Liver (tissue), 8 donors: ENCODE measurements at regions not wholly inside any gene's neighbourhood (a gene's known extent, or its start where the extent isn't known, plus 50 kb on each side); places are given as distances from the start of the nearest gene placed in this dataset.
"Not testable (repeated sequence)": the region's sequence is repeated elsewhere in the genome, so short reads cannot be mapped to it uniquely, and the experiment has no call there.

ENCODE experiments used
- DNase-seq: peaks from one replicate; pipeline ENCODE4 v3.0.0-alpha.2; 2017; ENCODE audit warnings: low spot score
- H3K27ac ChIP-seq, 2 donors: one replicate each; pipeline ENCODE4 v1.7.0; 2013; ENCODE audit warnings: inconsistent platforms in 2 of 2, low read length in 2 of 2, control low read depth in 1 of 2, low read depth in 1 of 2, mild to moderate bottlenecking in 1 of 2
- H3K27me3 ChIP-seq, 4 donors: one replicate each; pipeline versions ENCODE4 v1.6.1 to v1.7.0; 2013; ENCODE audit warnings: low read length in 3 of 4, inconsistent platforms in 1 of 4, mild to moderate bottlenecking in 1 of 4, moderate library complexity in 1 of 4; ENCODE audit not compliant: control insufficient read depth in 4 of 4, insufficient read depth in 4 of 4
- H3K36me3 ChIP-seq, 4 donors: one replicate each; pipeline versions ENCODE4 v1.6.1 to v1.7.0; 2013; ENCODE audit warnings: low read length in 3 of 4, mild to moderate bottlenecking in 3 of 4, low read depth in 1 of 4, moderate library complexity in 1 of 4; ENCODE audit not compliant: control insufficient read depth in 4 of 4, insufficient read depth in 3 of 4
- H3K4me1 ChIP-seq, 4 donors: one replicate each; pipeline versions ENCODE4 v1.6.1 to v1.7.0; 2013; ENCODE audit warnings: low read length in 3 of 4, mild to moderate bottlenecking in 3 of 4, moderate library complexity in 1 of 4; ENCODE audit not compliant: control insufficient read depth in 4 of 4, insufficient read depth in 4 of 4
- H3K4me3 ChIP-seq, 3 donors: one replicate each; pipeline versions ENCODE4 v1.6.1 to v1.7.0; 2013; ENCODE audit warnings: low read length in 3 of 3, control low read depth in 1 of 3, low read depth in 1 of 3, mild to moderate bottlenecking in 1 of 3
- H3K9ac ChIP-seq, 2 donors: one replicate each; pipeline ENCODE4 v1.7.0; 2013; ENCODE audit warnings: low read length in 2 of 2, mild to moderate bottlenecking in 2 of 2, moderate library complexity in 2 of 2, control low read depth in 1 of 2, low read depth in 1 of 2
- H3K9me3 ChIP-seq, 4 donors: one replicate each; pipeline versions ENCODE4 v1.6.1 to v1.7.0; 2013; ENCODE audit warnings: low read length in 3 of 4; ENCODE audit not compliant: control insufficient read depth in 4 of 4
- ATF3 ChIP-seq: IDR thresholded peaks from 2 replicates; pipeline ENCODE4 v1.6.1; 2016; ENCODE audit warnings: antibody characterized with exemption
- FOXA2 ChIP-seq: IDR thresholded peaks from 2 replicates; pipeline ENCODE4 v1.6.1; 2016; ENCODE audit warnings: antibody characterized with exemption
- GABPA ChIP-seq, 2 donors: IDR thresholded peaks in 1 of 2; conservative IDR thresholded peaks in 1 of 2; 2 replicates each; pipeline ENCODE4 v1.6.1; 2016; ENCODE audit warnings: antibody characterized with exemption in 2 of 2, mild to moderate bottlenecking in 1 of 2, moderate library complexity in 1 of 2
- HNF4A ChIP-seq, 2 donors: conservative IDR thresholded peaks; 2 replicates each; pipeline ENCODE4 v1.6.1; 2016; ENCODE audit warnings: antibody characterized with exemption in 2 of 2, mild to moderate bottlenecking in 2 of 2
- HNF4G ChIP-seq: IDR thresholded peaks from 2 replicates; pipeline ENCODE4 v1.6.1; 2016; ENCODE audit warnings: antibody characterized with exemption
- NR2F2 ChIP-seq: IDR thresholded peaks from 2 replicates; pipeline ENCODE4 v1.6.1; 2016; ENCODE audit warnings: antibody characterized with exemption
- RAD21 ChIP-seq, 2 donors: IDR thresholded peaks; 2 replicates each; pipeline ENCODE4 v1.6.1; 2016; ENCODE audit warnings: antibody characterized with exemption in 2 of 2, mild to moderate bottlenecking in 2 of 2
- REST ChIP-seq: IDR thresholded peaks from 2 replicates; pipeline ENCODE4 v1.6.1; 2016; ENCODE audit warnings: antibody characterized with exemption, mild to moderate bottlenecking
- RXRA ChIP-seq, 2 donors: IDR thresholded peaks; 2 replicates each; pipeline ENCODE4 v1.6.1; 2017 to 2018; ENCODE audit warnings: antibody characterized with exemption in 2 of 2, mild to moderate bottlenecking in 1 of 2
- SP1 ChIP-seq: IDR thresholded peaks from 2 replicates; pipeline ENCODE4 v1.6.1; 2018; ENCODE audit warnings: antibody characterized with exemption, mild to moderate bottlenecking
- ZBTB33 ChIP-seq: IDR thresholded peaks from 2 replicates; pipeline ENCODE4 v1.6.1; 2016; ENCODE audit warnings: antibody characterized with exemption
- WGBS: extraction: QIAGEN DNeasy Blood & Tissue Kit; methylation state at CpG from one replicate; pipeline ENCODE4 v1.1.7; 2013; 5-methylcytosine and 5-hydroxymethylcytosine counted together
- TF ChIP-seq, protein P1 (sequence below): fragments of 150-350 bp; IDR thresholded peaks from 2 replicates; pipeline ENCODE4 v1.5.1; 2017; ENCODE audit warnings: improper control_type of control experiment, low read depth, low read length; ENCODE audit not compliant: missing input control
- donor health status: healthy.
- donor health status: healthy.
- donor health status: healthy.
- donor health status: healthy.
- donor health status: healthy.

DNA sequence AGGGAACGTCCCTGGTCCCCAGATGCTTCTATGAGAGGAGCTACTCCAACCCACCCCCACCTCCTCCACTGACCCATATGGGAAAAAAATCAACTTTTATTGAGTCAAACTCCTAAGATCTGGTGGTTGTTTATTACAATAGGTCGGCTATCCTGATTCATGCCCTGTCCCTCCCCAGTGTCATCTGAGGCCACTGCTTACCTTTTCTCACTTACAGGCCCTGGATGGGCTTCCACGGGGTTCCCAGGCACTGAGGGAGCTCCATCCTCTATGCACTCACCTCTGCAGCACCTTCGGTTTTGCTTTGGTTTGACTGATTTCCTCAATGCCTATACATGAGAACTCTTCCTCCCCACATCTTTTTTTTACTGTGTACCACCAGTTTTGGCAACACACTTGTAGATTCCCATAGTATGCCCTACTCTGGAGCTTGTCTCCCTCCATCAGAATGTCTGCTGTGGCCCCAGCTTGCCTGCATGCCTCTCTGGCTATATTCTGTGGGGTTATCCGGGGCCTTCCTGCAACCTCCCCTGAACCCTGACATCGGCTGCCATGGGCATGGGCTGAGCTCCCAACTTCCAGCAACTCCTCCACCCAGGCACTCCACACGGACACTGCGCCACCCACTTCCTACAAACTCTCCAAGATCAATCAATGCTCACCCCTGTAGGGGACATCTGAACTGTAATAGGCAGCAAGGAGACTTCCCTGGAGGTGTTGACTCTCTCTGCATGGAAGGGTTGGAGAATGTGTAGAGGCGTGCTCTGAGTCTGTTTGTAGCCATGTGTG is 236.1 kb downstream of the VAPA start:
- Histone ChIP-seq H3K27ac (no peak overlapping the region), H3K36me3 (no peaks in the 10 kb centered on the region), H3K4me1 (no peaks in the 10 kb centered on the region), H3K27me3 (no peaks in the 10 kb centered on the region), H3K9me3 (no peaks in the 10 kb centered on the region), H3K9ac (no peak overlapping the region), H3K4me3 (no peak overlapping the region)
- 90% methylated on average over 9 of the region's 9 CpGs for WGBS
- DNase-seq, result no peak
- no peak for TF ChIP-seq ATF3
- no peak for TF ChIP-seq ZBTB33
- TF ChIP-seq, protein P1, sequence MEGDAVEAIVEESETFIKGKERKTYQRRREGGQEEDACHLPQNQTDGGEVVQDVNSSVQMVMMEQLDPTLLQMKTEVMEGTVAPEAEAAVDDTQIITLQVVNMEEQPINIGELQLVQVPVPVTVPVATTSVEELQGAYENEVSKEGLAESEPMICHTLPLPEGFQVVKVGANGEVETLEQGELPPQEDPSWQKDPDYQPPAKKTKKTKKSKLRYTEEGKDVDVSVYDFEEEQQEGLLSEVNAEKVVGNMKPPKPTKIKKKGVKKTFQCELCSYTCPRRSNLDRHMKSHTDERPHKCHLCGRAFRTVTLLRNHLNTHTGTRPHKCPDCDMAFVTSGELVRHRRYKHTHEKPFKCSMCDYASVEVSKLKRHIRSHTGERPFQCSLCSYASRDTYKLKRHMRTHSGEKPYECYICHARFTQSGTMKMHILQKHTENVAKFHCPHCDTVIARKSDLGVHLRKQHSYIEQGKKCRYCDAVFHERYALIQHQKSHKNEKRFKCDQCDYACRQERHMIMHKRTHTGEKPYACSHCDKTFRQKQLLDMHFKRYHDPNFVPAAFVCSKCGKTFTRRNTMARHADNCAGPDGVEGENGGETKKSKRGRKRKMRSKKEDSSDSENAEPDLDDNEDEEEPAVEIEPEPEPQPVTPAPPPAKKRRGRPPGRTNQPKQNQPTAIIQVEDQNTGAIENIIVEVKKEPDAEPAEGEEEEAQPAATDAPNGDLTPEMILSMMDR, result no peak
- no peak for TF ChIP-seq HNF4A (conservative IDR thresholded peaks at IDR 0.05)

DNA sequence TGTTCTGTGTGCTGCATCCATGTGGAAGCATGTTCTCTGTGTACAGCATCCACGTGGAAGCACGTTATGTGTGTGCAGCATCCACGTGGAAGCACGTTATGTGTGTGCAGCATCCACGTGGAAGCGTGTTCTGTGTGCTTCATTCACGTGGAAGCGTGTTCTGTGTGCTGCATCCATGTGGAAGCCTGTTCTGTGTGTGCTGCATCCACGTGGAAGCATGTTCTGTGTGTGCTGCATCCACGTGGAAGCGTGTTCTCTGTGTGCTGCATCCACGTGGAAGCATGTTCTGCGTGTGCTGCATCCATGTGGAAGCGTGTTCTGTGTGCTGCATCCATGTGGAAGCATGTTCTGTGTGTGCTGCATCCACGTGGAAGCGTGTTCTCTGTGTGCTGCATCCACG is 236.8 kb downstream of the VAPA start:
- WGBS, result 78% methylated on average over 17 of the region's 17 CpGs
- H3K27me3 ChIP-seq, H3K4me1 ChIP-seq, H3K36me3 ChIP-seq, H3K27ac ChIP-seq, DNase-seq, H3K4me3 ChIP-seq, H3K9me3 ChIP-seq, H3K9ac ChIP-seq: not testable (repeated sequence)

- WGBS, result 88% methylated on average over 7 of the region's 7 CpGs
- DNase-seq, result no peak
- no peak overlapping the region for H3K27ac ChIP-seq
- H3K9me3 ChIP-seq, result peaks cover 0 to 2% (median under 1%) of the 10 kb centered on the region in 4 donors
- H3K4me1 ChIP-seq, result no peaks in the 10 kb centered on the region
- H3K27me3 ChIP-seq, result no peaks in the 10 kb centered on the region
- H3K9ac ChIP-seq, result no peak overlapping the region
- H3K36me3 ChIP-seq, result no peaks in the 10 kb centered on the region
- TF ChIP-seq ATF3 (no peak), ZBTB33 (no peak), HNF4G (no peak), RXRA (IDR thresholded peaks at IDR 0.05) (no peak), GABPA (IDR thresholded peaks at IDR 0.05 in 1 of 2, conservative IDR thresholded peaks at IDR 0.05 in 1 of 2) (no peak), REST (no peak), FOXA2 (no peak), RAD21 (IDR thresholded peaks at IDR 0.05) (no peak), HNF4A (conservative IDR thresholded peaks at IDR 0.05) (no peak), SP1 (no peak), NR2F2 (no peak)
- H3K4me3 ChIP-seq, result no peak overlapping the region
Observed at GRCh38 chr18:10152475-10152874, 238.7 kb downstream of the VAPA start.
